GM11168 (cell line): ENCODE measurements at regions not wholly inside any gene's neighbourhood (a gene's known extent, or its start where the extent isn't known, plus 50 kb on each side); places are given as distances from the start of the nearest gene placed in this dataset.
"Not testable (repeated sequence)": the region's sequence is repeated elsewhere in the genome, so short reads cannot be mapped to it uniquely, and the experiment has no call there.

Source experiments
- in situ Hi-C: fragments of 300-500 bp; cut with MboI; formaldehyde crosslinking; loops from one replicate; pipeline ENCODE4 v1.12.0; 2022; ENCODE audit warnings: low sequenced_read_pairs; ENCODE audit not compliant: unreplicated experiment

- in situ Hi-C loops = no loop called here
Observed at GRCh38 chr14:34058510-34058909, 107.6 kb upstream of the EGLN3 start.

- in situ Hi-C loops = no loop called here
Observed at GRCh38 chr14:34056046-34056445, 105.2 kb upstream of the EGLN3 start.

GRCh38 chr14:34055157-34055950 is 104.5 kb upstream of the EGLN3 start:
- in situ Hi-C loops = no loop called here

GRCh38 chr14:34053666-34054065 is 102.8 kb upstream of the EGLN3 start:
- in situ Hi-C loops = no loop called here

- in situ Hi-C loops = no loop called here
Observed at GRCh38 chr14:34052658-34053014, 101.8 kb upstream of the EGLN3 start.

- in situ Hi-C loops = no loop called here
Observed at GRCh38 chr14:34051966-34052657, 101.2 kb upstream of the EGLN3 start.

- in situ Hi-C loops = no loop called here
Observed at GRCh38 chr14:34050606-34051005, 99.7 kb upstream of the EGLN3 start.

- in situ Hi-C loops = no loop called here
Observed at GRCh38 chr14:34049790-34050189, 98.9 kb upstream of the EGLN3 start.

- in situ Hi-C loops = not testable (repeated sequence)
Observed at GRCh38 chr14:34049187-34049586, 98.3 kb upstream of the EGLN3 start.

GRCh38 chr14:34046799-34047520 is 96.1 kb upstream of the EGLN3 start:
- in situ Hi-C loops = no loop called here

- in situ Hi-C loops = no loop called here
Observed at GRCh38 chr14:34044666-34045306, 93.9 kb upstream of the EGLN3 start.

- in situ Hi-C loops = no loop called here
Observed at GRCh38 chr14:34044373-34044637, 93.4 kb upstream of the EGLN3 start.

GRCh38 chr14:34043627-34044372 is 92.9 kb upstream of the EGLN3 start:
- in situ Hi-C loops = no loop called here

- in situ Hi-C loops = no loop called here
Observed at GRCh38 chr14:34041220-34041619, 90.3 kb upstream of the EGLN3 start.

GRCh38 chr14:34040766-34041165 is 89.9 kb upstream of the EGLN3 start:
- in situ Hi-C loops = no loop called here

GRCh38 chr14:34039428-34040047 is 88.7 kb upstream of the EGLN3 start:
- in situ Hi-C loops = no loop called here

- in situ Hi-C loops = no loop called here
Observed at GRCh38 chr14:34038358-34039057, 87.6 kb upstream of the EGLN3 start.

- in situ Hi-C loops = no loop called here
Observed at GRCh38 chr14:34036319-34036766, 85.5 kb upstream of the EGLN3 start.

- in situ Hi-C loops = no loop called here
Observed at GRCh38 chr14:34035934-34036250, 85.0 kb upstream of the EGLN3 start.
